ENCODE measurements at regions not wholly inside any gene's neighbourhood (a gene's known extent, or its start where the extent isn't known, plus 50 kb on each side); places are given as distances from the start of the nearest gene placed in this dataset.

DNA sequence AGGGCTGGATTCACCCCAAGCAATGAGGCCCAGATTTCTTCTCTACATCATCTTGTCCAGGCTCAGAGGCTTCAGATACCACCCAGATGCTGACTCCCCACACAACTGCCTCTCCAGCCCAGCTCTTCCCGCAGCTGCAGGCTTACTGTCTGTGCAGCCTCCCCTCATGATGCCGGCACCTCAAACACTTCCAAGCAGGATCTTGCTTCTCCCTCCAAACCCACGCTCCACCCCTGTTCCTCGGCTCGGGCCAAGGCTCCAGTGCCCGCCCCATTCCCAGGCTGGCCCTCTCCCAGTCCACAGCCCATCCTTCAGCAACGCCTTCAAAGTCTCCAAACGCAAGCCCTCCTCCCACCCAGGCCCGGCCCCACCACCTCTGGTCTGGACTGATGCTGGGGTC, 159.2 kb upstream of the LINGO1 start:
- H3K9ac ChIP-seq (ENCODE audit: insufficient read depth, low read depth, low read length): no peak overlapping the region
- intact Hi-C loops (cut with micrococcal nuclease; ENCODE audit: unreplicated experiment) (no loop called here), in situ Hi-C loops (cut with HindIII; ENCODE audit: extremely low pct_ligation_motif_present, low pct_unique_long_range_greater_than_20kb) (no loop called here)
- no peak for TF ChIP-seq ZNF713 (CRISPR knock-in tag; IDR thresholded peaks at IDR 0.05)
- TF ChIP-seq, protein P1, sequence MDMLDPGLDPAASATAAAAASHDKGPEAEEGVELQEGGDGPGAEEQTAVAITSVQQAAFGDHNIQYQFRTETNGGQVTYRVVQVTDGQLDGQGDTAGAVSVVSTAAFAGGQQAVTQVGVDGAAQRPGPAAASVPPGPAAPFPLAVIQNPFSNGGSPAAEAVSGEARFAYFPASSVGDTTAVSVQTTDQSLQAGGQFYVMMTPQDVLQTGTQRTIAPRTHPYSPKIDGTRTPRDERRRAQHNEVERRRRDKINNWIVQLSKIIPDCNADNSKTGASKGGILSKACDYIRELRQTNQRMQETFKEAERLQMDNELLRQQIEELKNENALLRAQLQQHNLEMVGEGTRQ (IDR thresholded peaks at IDR 0.05; ENCODE audit: low read depth, low read length): no peak
- TF ChIP-seq, protein P1 (CRISPR knock-in tag; IDR thresholded peaks at IDR 0.05; ENCODE audit: borderline replicate concordance): no peak
- no peak for TF ChIP-seq GLMP (CRISPR knock-in tag; IDR thresholded peaks at IDR 0.05; ENCODE audit: borderline replicate concordance)
- no peak for TF ChIP-seq ZNF263 (CRISPR knock-in tag; IDR thresholded peaks at IDR 0.05)
- no peak for TF ChIP-seq ZNF33A (CRISPR knock-in tag; IDR thresholded peaks at IDR 0.05; ENCODE audit: borderline replicate concordance)
- TF ChIP-seq ZNF34 (CRISPR knock-in tag; IDR thresholded peaks at IDR 0.05; ENCODE audit: borderline replicate concordance): no peak
- TF ChIP-seq NR2F2 (IDR thresholded peaks at IDR 0.05; ENCODE audit: borderline replicate concordance, low read depth): no peak
- TF ChIP-seq ZNF224 (CRISPR knock-in tag; IDR thresholded peaks at IDR 0.05): no peak
- no peak for TF ChIP-seq ZFX (CRISPR knock-in tag; IDR thresholded peaks at IDR 0.05; ENCODE audit: low read depth)
- TF ChIP-seq ZNF776 (CRISPR knock-in tag; IDR thresholded peaks at IDR 0.05): no peak
- TF ChIP-seq POLR2AphosphoS5 (IDR thresholded peaks at IDR 0.05; ENCODE audit: low read depth, low read length): no peak
- TF ChIP-seq JUNB (CRISPR knock-in tag; IDR thresholded peaks at IDR 0.05; ENCODE audit: borderline replicate concordance): no peak
- no peak overlapping the region for H3K4me3 ChIP-seq (replicated peaks in 1 of 3; ENCODE audit: insufficient read depth in 1 of 3, low read depth in 2 of 3, low read length in 3 of 3)
- H4K20me1 ChIP-seq (ENCODE audit: insufficient read depth, low read length): no peaks in the 10 kb centered on the region
- POLR2A ChIA-PET: no interaction called here
- BruUV-seq (replicated peaks): no TSS peak
- no peaks in the 10 kb centered on the region for H3K4me1 ChIP-seq (ENCODE audit: insufficient read depth, low read length)
- 17% methylated on average over 9 of the region's 9 CpGs for WGBS (ENCODE audit: low lambda C conversion rate)
- no peak for FAIRE-seq
- no peak for DNase-seq (ENCODE audit: low spot score)
- peaks cover 0 to 3% of the 10 kb centered on the region in 2 experiments; a peak in 1 of 5 replicates for H3K27me3 ChIP-seq (ENCODE audit: control insufficient read depth in 1 of 2, insufficient read depth in 2 of 2, low read length in 2 of 2)
- H3K27ac ChIP-seq (ENCODE audit: extremely low read length, insufficient read depth, low read length): no peak overlapping the region
- no peak overlapping the region for H2AFZ ChIP-seq (ENCODE audit: low read length)
- CTCF ChIA-PET (ENCODE audit: low intra/inter-chr PET ratio, low total read pairs): no interaction called here
- H3K36me3 ChIP-seq (replicated peaks in 1 of 2; ENCODE audit: control insufficient read depth in 1 of 2, insufficient read depth in 2 of 2, low read length in 2 of 2): no peaks in the 10 kb centered on the region
- H3K9me3 ChIP-seq (ENCODE audit: low read length): no peaks in the 10 kb centered on the region
- ATAC-seq: no peak
- no peaks in the 10 kb centered on the region for H3K79me2 ChIP-seq (ENCODE audit: insufficient read depth, low read length)
- no peak overlapping the region for H3K4me2 ChIP-seq (ENCODE audit: low read depth, low read length)
